Fibroblast of villous mesenchyme (primary cell): ENCODE measurements at regions not wholly inside any gene's neighbourhood (a gene's known extent, or its start where the extent isn't known, plus 50 kb on each side); places are given as distances from the start of the nearest gene placed in this dataset.
"Not testable (repeated sequence)": the region's sequence is repeated elsewhere in the genome, so short reads cannot be mapped to it uniquely, and the experiment has no call there.

Source experiments
- DNase-seq: peaks from one replicate; pipeline ENCODE4 v3.0.0-alpha.2; 2010; ENCODE audit warnings: low read depth
- H3K4me3 ChIP-seq: 2 replicates; pipeline ENCODE4 v1.5.1; 2011; ENCODE audit warnings: low read depth, mild to moderate bottlenecking, low read length
- TF ChIP-seq, protein P1 (sequence below): IDR thresholded peaks from 2 replicates; pipeline ENCODE4 v1.5.1; 2012; ENCODE audit warnings: low read depth, mild to moderate bottlenecking, low read length; ENCODE audit not compliant: insufficient read depth

DNA sequence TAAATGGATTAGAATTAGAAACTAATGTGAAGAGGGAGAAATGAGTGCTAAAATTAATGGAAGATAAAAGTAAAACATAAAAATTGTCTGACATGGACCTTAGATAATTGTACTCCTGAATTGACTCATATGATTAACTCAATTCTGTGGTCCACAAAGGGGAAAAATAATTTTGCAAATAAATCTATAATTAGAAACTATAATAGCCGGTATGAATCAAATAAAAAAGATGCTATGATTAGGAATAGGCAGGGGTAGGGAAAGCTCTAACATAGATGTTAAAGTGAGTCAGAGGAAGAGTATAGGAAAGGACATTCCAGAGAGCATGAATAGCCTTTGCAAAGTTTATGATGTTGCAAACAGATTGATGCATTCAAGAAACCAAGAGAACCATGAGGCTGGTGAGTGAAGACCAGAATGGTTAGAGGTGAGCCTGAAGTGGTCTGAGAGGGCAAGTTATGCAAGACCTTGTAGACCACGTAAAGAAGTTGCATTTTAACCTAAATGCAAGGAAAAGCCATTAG, 262.1 kb upstream of the CA10 start:
- TF ChIP-seq, protein P1, sequence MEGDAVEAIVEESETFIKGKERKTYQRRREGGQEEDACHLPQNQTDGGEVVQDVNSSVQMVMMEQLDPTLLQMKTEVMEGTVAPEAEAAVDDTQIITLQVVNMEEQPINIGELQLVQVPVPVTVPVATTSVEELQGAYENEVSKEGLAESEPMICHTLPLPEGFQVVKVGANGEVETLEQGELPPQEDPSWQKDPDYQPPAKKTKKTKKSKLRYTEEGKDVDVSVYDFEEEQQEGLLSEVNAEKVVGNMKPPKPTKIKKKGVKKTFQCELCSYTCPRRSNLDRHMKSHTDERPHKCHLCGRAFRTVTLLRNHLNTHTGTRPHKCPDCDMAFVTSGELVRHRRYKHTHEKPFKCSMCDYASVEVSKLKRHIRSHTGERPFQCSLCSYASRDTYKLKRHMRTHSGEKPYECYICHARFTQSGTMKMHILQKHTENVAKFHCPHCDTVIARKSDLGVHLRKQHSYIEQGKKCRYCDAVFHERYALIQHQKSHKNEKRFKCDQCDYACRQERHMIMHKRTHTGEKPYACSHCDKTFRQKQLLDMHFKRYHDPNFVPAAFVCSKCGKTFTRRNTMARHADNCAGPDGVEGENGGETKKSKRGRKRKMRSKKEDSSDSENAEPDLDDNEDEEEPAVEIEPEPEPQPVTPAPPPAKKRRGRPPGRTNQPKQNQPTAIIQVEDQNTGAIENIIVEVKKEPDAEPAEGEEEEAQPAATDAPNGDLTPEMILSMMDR, result no peak
- H3K4me3 ChIP-seq, result no peak overlapping the region
- no peak for DNase-seq

DNA sequence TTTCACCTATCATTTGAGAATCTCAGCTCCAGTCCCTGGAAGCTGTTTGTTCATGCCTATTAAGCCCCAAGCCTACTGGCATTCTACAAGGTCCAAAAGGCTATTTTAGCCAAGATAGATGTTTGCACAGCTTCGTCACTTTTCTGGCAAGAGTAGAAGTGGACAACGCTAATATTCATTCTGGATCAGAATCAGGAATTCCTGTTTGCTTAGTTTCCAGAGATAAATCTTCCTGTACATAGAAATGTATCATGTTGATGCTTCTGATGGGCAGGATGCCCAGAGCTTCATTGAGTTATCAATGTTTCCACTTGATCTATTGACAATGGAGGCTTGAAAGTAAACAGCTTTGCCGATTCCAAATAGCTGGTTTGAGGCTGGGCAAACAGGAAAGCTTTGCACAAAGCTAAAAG, 260.7 kb upstream of the CA10 start:
- no peak overlapping the region for H3K4me3 ChIP-seq
- TF ChIP-seq, protein P1, result no peak
- no peak for DNase-seq

DNA sequence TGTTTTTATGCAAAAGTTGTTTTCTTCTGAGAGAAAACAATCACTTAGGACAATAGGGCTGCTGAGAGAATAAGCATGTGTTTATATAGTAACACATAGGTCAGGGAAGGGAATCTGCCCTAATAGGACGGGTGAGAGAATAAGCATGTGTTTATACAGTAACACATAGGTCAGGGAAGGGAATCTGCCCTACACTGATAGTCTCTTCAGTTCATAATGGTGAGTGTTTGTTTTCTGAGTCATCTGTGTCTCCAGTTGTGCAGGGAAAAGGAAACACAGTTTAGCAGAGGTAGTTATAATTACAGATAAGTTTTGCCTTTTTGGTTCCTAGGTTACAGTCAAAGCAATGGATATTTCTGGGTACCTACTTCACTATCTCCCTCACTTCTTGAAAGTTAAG, 252.3 kb upstream of the CA10 start:
- DNase-seq, result no peak
- TF ChIP-seq, protein P1, result no peak

DNA sequence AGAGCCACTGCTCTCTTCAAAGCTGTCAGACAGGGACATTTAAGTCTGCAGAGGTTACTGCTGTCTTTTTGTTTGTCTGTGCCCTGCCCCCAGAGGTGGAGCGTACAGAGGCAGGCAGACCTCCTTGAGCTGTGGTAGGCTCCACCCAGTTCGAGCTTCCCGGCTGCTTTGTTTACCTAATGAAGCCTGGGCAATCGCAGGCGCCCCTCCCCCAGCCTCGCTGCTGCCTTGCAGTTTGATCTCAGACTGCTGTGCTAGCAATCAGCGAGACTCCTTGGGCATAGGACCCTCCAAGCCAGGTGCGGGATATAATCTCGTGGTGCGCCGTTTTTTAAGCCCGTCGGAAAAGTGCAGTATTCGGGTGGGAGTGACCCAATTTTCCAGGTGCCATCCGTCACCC, 250.7 kb upstream of the CA10 start:
- not testable (repeated sequence) for DNase-seq, H3K4me3 ChIP-seq

More for the DNA sequence above, 252.3 kb upstream of the CA10 start:
- no peak overlapping the region for H3K4me3 ChIP-seq

DNA sequence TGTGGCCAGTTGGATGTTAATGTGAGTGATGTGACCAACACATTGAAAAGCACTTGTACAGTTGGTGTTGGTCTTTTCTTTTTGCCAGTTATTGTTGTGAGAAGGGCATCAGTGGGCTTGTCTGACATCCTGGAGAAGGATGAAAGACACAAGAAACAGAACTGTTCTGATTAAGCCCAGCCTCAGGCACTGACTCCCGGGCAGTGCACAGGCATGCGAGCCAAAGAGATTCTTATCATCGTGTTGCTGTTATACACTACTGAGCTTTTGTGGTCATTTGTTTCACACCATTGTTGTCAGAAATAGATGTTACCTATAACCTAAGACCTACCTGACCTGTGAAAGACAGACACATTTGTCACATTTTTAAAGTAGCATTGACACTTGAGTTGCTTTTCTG, 236.8 kb upstream of the CA10 start:
- no peak for DNase-seq
- TF ChIP-seq, protein P1, result no peak
- H3K4me3 ChIP-seq, result no peak overlapping the region

DNA sequence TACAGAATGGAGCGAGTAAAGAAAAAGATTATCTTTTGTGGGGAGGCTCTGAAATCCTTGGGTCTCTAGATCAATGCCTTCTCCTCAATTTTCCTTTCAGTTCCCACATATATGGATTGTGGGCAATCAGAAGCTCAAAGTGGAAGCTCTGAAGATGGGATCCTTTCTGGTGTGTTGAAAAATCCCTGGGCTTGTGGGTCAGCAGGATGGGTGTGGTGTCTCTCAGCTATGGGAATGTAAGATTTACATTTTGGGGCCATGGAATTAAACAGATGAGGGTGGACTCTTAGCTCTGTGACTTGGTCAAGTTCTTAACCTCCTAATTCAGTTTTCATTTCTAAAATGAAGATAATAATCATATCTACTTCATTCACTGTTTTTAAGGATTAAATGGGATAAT, 231.9 kb upstream of the CA10 start:
- no peak for DNase-seq
- TF ChIP-seq, protein P1, result no peak
- no peak overlapping the region for H3K4me3 ChIP-seq

DNA sequence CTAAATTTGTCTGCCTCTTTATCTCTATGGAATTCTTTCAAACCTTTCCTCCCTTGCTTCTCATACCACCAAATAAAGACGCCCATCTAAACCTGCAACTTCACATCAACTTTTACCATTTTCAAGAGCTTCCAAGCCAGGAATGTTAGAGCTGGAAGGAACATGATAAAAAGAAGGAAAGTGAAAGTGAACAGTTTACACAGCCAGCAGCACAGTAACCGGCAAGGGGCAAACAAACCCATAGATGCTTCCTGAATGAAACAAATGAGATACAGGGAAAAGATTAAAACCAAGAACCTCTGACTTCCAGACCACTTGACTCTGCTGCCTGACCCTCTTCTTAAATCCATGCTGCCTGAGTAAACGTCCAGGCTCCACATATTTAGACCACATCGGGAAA, 231.1 kb upstream of the CA10 start:
- DNase-seq, result no peak
- H3K4me3 ChIP-seq, result no peak overlapping the region
- TF ChIP-seq, protein P1, result no peak
